SK-N-SH treated with all-trans-retinoic acid at 6 μM for 48 hours (cell line): ENCODE measurements at regions not wholly inside any gene's neighbourhood (a gene's known extent, or its start where the extent isn't known, plus 50 kb on each side); places are given as distances from the start of the nearest gene placed in this dataset.

ENCODE experiments used
- ATAC-seq: fragments of 200-7000 bp; cut with Tn5 transposase; 3 replicates; pipeline ENCODE4 v1.9.1; 2020; ENCODE audit warnings: mild to moderate bottlenecking, moderate library complexity
- ARNTL ChIP-seq: fragments of 450-650 bp; formaldehyde crosslinking; IDR thresholded peaks from 2 replicates; pipeline ENCODE4 v1.5.0; 2020; ENCODE audit warnings: low read depth, mild to moderate bottlenecking, moderate library complexity, borderline replicate concordance
- BACH2 ChIP-seq: fragments of 250-450 bp; sonication (Bioruptor Pico); IDR thresholded peaks from 2 replicates; pipeline ENCODE4 v1.9.0; 2021; ENCODE audit warnings: mild to moderate bottlenecking, borderline replicate concordance
- CREB5 ChIP-seq: fragments of 250-450 bp; sonication (Bioruptor Pico); IDR thresholded peaks from 2 replicates; pipeline ENCODE4 v1.5.1; 2020; ENCODE audit warnings: low read depth, mild to moderate bottlenecking, moderate library complexity
- CSDC2 ChIP-seq: fragments of 250-450 bp; sonication (Bioruptor Pico); IDR thresholded peaks from 2 replicates; pipeline ENCODE4 v1.5.0; 2020; ENCODE audit warnings: mild to moderate bottlenecking, moderate library complexity
- CSRNP3 ChIP-seq: fragments of 250-450 bp; sonication (Bioruptor Pico); IDR thresholded peaks from 2 replicates; pipeline ENCODE4 v1.5.1; 2021; ENCODE audit warnings: mild to moderate bottlenecking, moderate library complexity
- ESRRG ChIP-seq: fragments of 250-450 bp; sonication (Bioruptor Pico); IDR thresholded peaks from 2 replicates; pipeline ENCODE4 v1.6.1; 2021; ENCODE audit warnings: mild to moderate bottlenecking
- ISL1 ChIP-seq: fragments of 250-450 bp; sonication (Bioruptor Pico); IDR thresholded peaks from 2 replicates; pipeline ENCODE4 v2.1.2; 2022; ENCODE audit warnings: mild to moderate bottlenecking, moderate library complexity
- OSR1 ChIP-seq: fragments of 250-450 bp; sonication (Bioruptor Pico); IDR thresholded peaks from 2 replicates; pipeline ENCODE4 v1.8.0; 2022; ENCODE audit warnings: moderate library complexity, mild to moderate bottlenecking, inconsistent platforms
- POU6F1 ChIP-seq: fragments of 250-450 bp; sonication (Bioruptor Pico); IDR thresholded peaks from 2 replicates; pipeline ENCODE4 v1.8.0; 2021; ENCODE audit warnings: low read depth, mild to moderate bottlenecking, moderate library complexity, borderline replicate concordance
- PPARA ChIP-seq: fragments of 250-450 bp; sonication (Bioruptor Pico); IDR thresholded peaks from 2 replicates; pipeline ENCODE4 v1.5.0; 2020; ENCODE audit warnings: mild to moderate bottlenecking, borderline replicate concordance
- RARB ChIP-seq: fragments of 250-450 bp; sonication (Bioruptor Pico); IDR thresholded peaks from 2 replicates; pipeline ENCODE4 v1.8.0; 2021; ENCODE audit warnings: mild to moderate bottlenecking, moderate library complexity
- SNAI2 ChIP-seq: fragments of 250-450 bp; sonication (Bioruptor Pico); IDR thresholded peaks from 2 replicates; pipeline ENCODE4 v1.5.0; 2020; ENCODE audit warnings: mild to moderate bottlenecking, moderate library complexity
- TCF4 ChIP-seq: fragments of 250-450 bp; sonication (Bioruptor Pico); IDR thresholded peaks from 2 replicates; pipeline ENCODE4 v1.8.0; 2021; ENCODE audit warnings: mild to moderate bottlenecking, moderate library complexity, borderline replicate concordance
- TOX ChIP-seq: fragments of 250-450 bp; sonication (Bioruptor Pico); IDR thresholded peaks from 2 replicates; pipeline ENCODE4 v1.8.0; 2021; ENCODE audit warnings: mild to moderate bottlenecking, moderate library complexity, borderline replicate concordance
- TSHZ2 ChIP-seq: fragments of 250-450 bp; sonication (Bioruptor Pico); IDR thresholded peaks from 2 replicates; pipeline ENCODE4 v1.5.0; 2020; ENCODE audit warnings: mild to moderate bottlenecking, moderate library complexity
- ZC3H10 ChIP-seq: fragments of 250-450 bp; sonication (Bioruptor Pico); IDR thresholded peaks from 2 replicates; pipeline ENCODE4 v1.5.1; 2021; ENCODE audit warnings: mild to moderate bottlenecking, moderate library complexity
- ZFP3 ChIP-seq: fragments of 250-450 bp; sonication (Bioruptor Pico); IDR thresholded peaks from 2 replicates; pipeline ENCODE4 v1.5.0; 2020; ENCODE audit warnings: mild to moderate bottlenecking, moderate library complexity
- ZFP30 ChIP-seq: fragments of 450-650 bp; formaldehyde crosslinking; IDR thresholded peaks from 2 replicates; pipeline ENCODE4 v1.5.0; 2022; ENCODE audit warnings: mild to moderate bottlenecking, moderate library complexity
- ZNF565 ChIP-seq: fragments of 450-650 bp; formaldehyde crosslinking; conservative IDR thresholded peaks from 2 replicates; pipeline ENCODE4 v1.5.0; 2020; ENCODE audit warnings: low read depth, mild to moderate bottlenecking, moderate library complexity
- ZNF70 ChIP-seq: fragments of 450-650 bp; formaldehyde crosslinking; IDR thresholded peaks from 2 replicates; pipeline ENCODE4 v1.5.0; 2020; ENCODE audit warnings: mild to moderate bottlenecking, moderate library complexity

- no peak for TF ChIP-seq CREB5 (CRISPR knock-in tag)
Observed at GRCh38 chr21:23822760-23823159, 1784.5 kb downstream of the MRPL39 start (continued).

GRCh38 chr21:23817337-23817736, 1789.9 kb downstream of the MRPL39 start:
- TF ChIP-seq SNAI2 (CRISPR knock-in tag) (no peak), TCF4 (CRISPR knock-in tag) (no peak), OSR1 (no peak), POU6F1 (CRISPR knock-in tag) (no peak), ZNF565 (CRISPR knock-in tag) (no peak), TOX (CRISPR knock-in tag) (no peak), TSHZ2 (no peak), ESRRG (CRISPR knock-in tag) (no peak), ZFP30 (CRISPR knock-in tag) (no peak)
- TF ChIP-seq, all 23 proteins: peak for 0
- ATAC-seq: no peak

GRCh38 chr21:23812485-23812884, 1794.8 kb downstream of the MRPL39 start:
- no peak for ATAC-seq
- TF ChIP-seq TOX (CRISPR knock-in tag): no peak
- TF ChIP-seq CSDC2 (CRISPR knock-in tag): no peak
- no peak for TF ChIP-seq ZC3H10 (CRISPR knock-in tag)
- no peak for TF ChIP-seq TSHZ2
- TF ChIP-seq ISL1: no peak
- TF ChIP-seq ZNF70 (CRISPR knock-in tag): no peak
- no peak for TF ChIP-seq BACH2
- no peak for TF ChIP-seq ZFP30 (CRISPR knock-in tag)
- no peak for TF ChIP-seq POU6F1 (CRISPR knock-in tag)
- no peak for TF ChIP-seq ZNF565 (CRISPR knock-in tag)
- TF ChIP-seq ARNTL (CRISPR knock-in tag): no peak
- no peak for TF ChIP-seq ZFP3 (CRISPR knock-in tag)
- no peak for TF ChIP-seq PPARA (CRISPR knock-in tag)
- no peak for TF ChIP-seq CSRNP3 (CRISPR knock-in tag)
- TF ChIP-seq SNAI2 (CRISPR knock-in tag): no peak
- TF ChIP-seq RARB (CRISPR knock-in tag): no peak
- no peak for TF ChIP-seq TCF4 (CRISPR knock-in tag)
